Dendritic cell treated with granulocyte-macrophage colony-stimulating factor and Interleukin-4, amounts not matched to agents 40 ng/mL and 50 ng/mL, for 4 days (primary cell): ENCODE measurements at regions not wholly inside any gene's neighbourhood (a gene's known extent, or its start where the extent isn't known, plus 50 kb on each side); places are given as distances from the start of the nearest gene placed in this dataset.

Experiments
- H3K27ac Mint-ChIP-seq: one replicate; pipeline ENCODE4 v1.8.0; 2022; ENCODE audit warnings: mild to moderate bottlenecking, mixed read lengths
- H3K27me3 Mint-ChIP-seq: one replicate; pipeline ENCODE4 v1.8.0; 2022; ENCODE audit warnings: mild to moderate bottlenecking, mixed read lengths
- H3K36me3 Mint-ChIP-seq: one replicate; pipeline ENCODE4 v1.8.0; 2022; ENCODE audit warnings: low read depth, mixed read lengths
- H3K4me1 Mint-ChIP-seq: one replicate; pipeline ENCODE4 v1.8.0; 2022; ENCODE audit warnings: low read depth, mixed read lengths
- H3K4me3 Mint-ChIP-seq: one replicate; pipeline ENCODE4 v1.8.0; 2022; ENCODE audit warnings: mild to moderate bottlenecking, moderate library complexity, mixed read lengths
- H3K9me3 Mint-ChIP-seq: one replicate; pipeline ENCODE4 v1.8.0; 2022; ENCODE audit warnings: mixed read lengths
- intact Hi-C: fragments of 100-400 bp; cut with micrococcal nuclease; formaldehyde crosslinking; loops from one replicate; pipeline ENCODE4 v1.15.0; 2022

DNA sequence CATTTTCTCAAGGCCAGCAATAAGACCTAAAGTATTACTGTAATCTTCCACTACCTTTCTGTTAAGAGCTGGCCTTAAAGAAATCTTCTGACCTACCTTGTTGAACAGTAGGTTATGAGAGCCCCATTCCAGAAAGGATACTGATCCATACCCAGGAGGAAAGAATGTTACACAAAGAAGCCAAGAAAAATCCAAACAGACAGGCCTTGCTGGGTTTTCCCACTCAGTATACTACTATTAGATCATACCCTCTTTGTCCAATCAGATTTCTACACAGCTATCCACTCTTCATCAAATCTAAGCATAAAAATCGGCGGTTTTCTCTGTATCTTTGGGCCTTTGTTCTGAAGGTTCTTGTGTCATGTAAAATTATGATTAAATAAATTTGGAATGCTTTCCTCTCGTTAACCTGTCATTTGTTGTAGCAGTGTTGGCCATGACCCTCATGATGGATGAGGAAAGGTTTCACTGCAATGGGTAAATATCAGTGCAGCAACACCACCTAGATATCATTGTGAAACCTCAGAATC, 292.3 kb downstream of the ANKRD50 start:
- Mint-ChIP-seq H3K9me3 (no peaks in the 10 kb centered on the region), H3K27me3 (no peaks in the 10 kb centered on the region), H3K27ac (no peak overlapping the region), H3K4me1 (no peaks in the 10 kb centered on the region), H3K4me3 (no peak overlapping the region), H3K36me3 (no peaks in the 10 kb centered on the region)
- intact Hi-C loops = no loop called here

- Mint-ChIP-seq H3K4me3 (no peak overlapping the region), H3K4me1 (no peaks in the 10 kb centered on the region), H3K27me3 (no peaks in the 10 kb centered on the region), H3K27ac (no peak overlapping the region), H3K9me3 (no peaks in the 10 kb centered on the region), H3K36me3 (no peaks in the 10 kb centered on the region)
- intact Hi-C loops = no loop called here
Measured at GRCh38 chr4:124423160-124423559, 289.4 kb downstream of the ANKRD50 start.

GRCh38 chr4:124426279-124426678, 286.3 kb downstream of the ANKRD50 start:
- Mint-ChIP-seq H3K4me1 (no peaks in the 10 kb centered on the region), H3K27me3 (no peaks in the 10 kb centered on the region), H3K4me3 (no peak overlapping the region), H3K9me3 (no peaks in the 10 kb centered on the region), H3K36me3 (no peaks in the 10 kb centered on the region), H3K27ac (no peak overlapping the region)
- intact Hi-C loops = no loop called here

GRCh38 chr4:124427095-124427767, 285.3 kb downstream of the ANKRD50 start:
- Mint-ChIP-seq H3K4me1 (no peaks in the 10 kb centered on the region), H3K4me3 (no peak overlapping the region), H3K27me3 (no peaks in the 10 kb centered on the region), H3K27ac (no peak overlapping the region), H3K36me3 (no peaks in the 10 kb centered on the region), H3K9me3 (no peaks in the 10 kb centered on the region)
- intact Hi-C loops = no loop called here

DNA sequence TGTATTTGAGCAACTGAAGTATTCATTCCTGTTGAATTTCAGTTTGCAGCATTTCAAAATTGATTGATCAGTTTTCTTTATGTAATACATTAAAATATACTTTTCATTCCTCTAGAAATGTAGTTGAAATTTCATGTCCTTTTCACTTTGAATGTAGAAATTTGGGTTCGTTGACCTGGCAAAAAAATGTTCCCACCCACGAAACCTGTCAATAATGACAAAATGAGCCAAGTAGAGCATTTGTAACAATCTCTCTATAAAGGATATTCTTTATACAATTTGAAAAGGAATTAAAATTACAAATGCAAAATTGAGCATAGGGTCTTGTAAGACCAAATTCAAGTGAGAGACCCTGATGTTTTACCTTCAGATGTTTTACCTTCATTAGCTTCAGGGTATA, 283.9 kb downstream of the ANKRD50 start:
- Mint-ChIP-seq H3K4me3 (no peak overlapping the region), H3K27ac (no peak overlapping the region), H3K36me3 (no peaks in the 10 kb centered on the region), H3K9me3 (no peaks in the 10 kb centered on the region), H3K27me3 (no peaks in the 10 kb centered on the region), H3K4me1 (no peaks in the 10 kb centered on the region)
- intact Hi-C loops = no loop called here

- H3K36me3 Mint-ChIP-seq = no peaks in the 10 kb centered on the region
- H3K27ac Mint-ChIP-seq = no peak overlapping the region
- no peak overlapping the region for H3K4me3 Mint-ChIP-seq
- no peaks in the 10 kb centered on the region for H3K9me3 Mint-ChIP-seq
- no peaks in the 10 kb centered on the region for H3K4me1 Mint-ChIP-seq
- no peaks in the 10 kb centered on the region for H3K27me3 Mint-ChIP-seq
- intact Hi-C loops = no loop called here
Measured at GRCh38 chr4:124429746-124430250, 282.7 kb downstream of the ANKRD50 start.

GRCh38 chr4:124431653-124432192, 280.8 kb downstream of the ANKRD50 start:
- no peak overlapping the region for H3K27ac Mint-ChIP-seq
- no peaks in the 10 kb centered on the region for H3K36me3 Mint-ChIP-seq
- H3K9me3 Mint-ChIP-seq = peaks cover 8% of the 10 kb centered on the region
- intact Hi-C loops = no loop called here
- no peaks in the 10 kb centered on the region for H3K4me1 Mint-ChIP-seq
- no peak overlapping the region for H3K4me3 Mint-ChIP-seq
- H3K27me3 Mint-ChIP-seq = no peaks in the 10 kb centered on the region

- intact Hi-C loops = no loop called here
- no peaks in the 10 kb centered on the region for H3K27me3 Mint-ChIP-seq
- peaks cover 8% of the 10 kb centered on the region for H3K9me3 Mint-ChIP-seq
- H3K4me1 Mint-ChIP-seq = no peaks in the 10 kb centered on the region
- H3K27ac Mint-ChIP-seq = no peak overlapping the region
- no peaks in the 10 kb centered on the region for H3K36me3 Mint-ChIP-seq
- no peak overlapping the region for H3K4me3 Mint-ChIP-seq
Measured at GRCh38 chr4:124432500-124432899, 280.0 kb downstream of the ANKRD50 start.

GRCh38 chr4:124433044-124433443, 279.5 kb downstream of the ANKRD50 start:
- H3K36me3 Mint-ChIP-seq = no peaks in the 10 kb centered on the region
- peaks cover 8% of the 10 kb centered on the region for H3K9me3 Mint-ChIP-seq
- no peaks in the 10 kb centered on the region for H3K27me3 Mint-ChIP-seq
- H3K4me3 Mint-ChIP-seq = no peak overlapping the region
- no peak overlapping the region for H3K27ac Mint-ChIP-seq
- intact Hi-C loops = no loop called here
- no peaks in the 10 kb centered on the region for H3K4me1 Mint-ChIP-seq

DNA sequence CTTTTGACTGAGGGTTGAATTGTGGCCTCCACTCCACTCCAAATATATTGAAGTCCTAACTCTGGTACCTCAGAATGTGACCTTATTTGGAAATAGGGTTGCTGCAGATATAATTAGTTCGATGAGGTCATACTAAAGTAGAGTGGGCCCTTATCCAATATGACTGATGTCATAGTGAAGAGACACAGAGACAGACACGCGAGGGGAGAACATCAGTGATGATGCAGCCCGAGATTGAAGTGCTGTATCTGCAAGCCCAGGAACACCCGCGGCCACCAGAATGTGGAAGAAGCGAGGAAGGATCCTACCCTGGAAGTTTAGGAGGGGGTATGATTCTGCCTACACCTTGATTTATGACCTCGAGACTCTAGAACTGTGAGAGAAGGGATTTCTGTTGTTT, 279.0 kb downstream of the ANKRD50 start:
- no peak overlapping the region for H3K4me3 Mint-ChIP-seq
- peaks cover 8% of the 10 kb centered on the region for H3K9me3 Mint-ChIP-seq
- no peaks in the 10 kb centered on the region for H3K27me3 Mint-ChIP-seq
- H3K4me1 Mint-ChIP-seq = no peaks in the 10 kb centered on the region
- no peaks in the 10 kb centered on the region for H3K36me3 Mint-ChIP-seq
- intact Hi-C loops = no loop called here
- H3K27ac Mint-ChIP-seq = no peak overlapping the region

GRCh38 chr4:124435274-124435950, 277.1 kb downstream of the ANKRD50 start:
- H3K9me3 Mint-ChIP-seq = peaks cover 8% of the 10 kb centered on the region
- no peaks in the 10 kb centered on the region for H3K4me1 Mint-ChIP-seq
- H3K36me3 Mint-ChIP-seq = no peaks in the 10 kb centered on the region
- no peaks in the 10 kb centered on the region for H3K27me3 Mint-ChIP-seq
- no peak overlapping the region for H3K4me3 Mint-ChIP-seq
- intact Hi-C loops = no loop called here
- H3K27ac Mint-ChIP-seq = no peak overlapping the region

- intact Hi-C loops = no loop called here
- H3K9me3 Mint-ChIP-seq = peaks cover 10% of the 10 kb centered on the region
- no peak overlapping the region for H3K4me3 Mint-ChIP-seq
- H3K27me3 Mint-ChIP-seq = no peaks in the 10 kb centered on the region
- H3K4me1 Mint-ChIP-seq = no peaks in the 10 kb centered on the region
- H3K36me3 Mint-ChIP-seq = no peaks in the 10 kb centered on the region
- H3K27ac Mint-ChIP-seq = no peak overlapping the region
Measured at GRCh38 chr4:124437853-124438495, 274.6 kb downstream of the ANKRD50 start.

DNA sequence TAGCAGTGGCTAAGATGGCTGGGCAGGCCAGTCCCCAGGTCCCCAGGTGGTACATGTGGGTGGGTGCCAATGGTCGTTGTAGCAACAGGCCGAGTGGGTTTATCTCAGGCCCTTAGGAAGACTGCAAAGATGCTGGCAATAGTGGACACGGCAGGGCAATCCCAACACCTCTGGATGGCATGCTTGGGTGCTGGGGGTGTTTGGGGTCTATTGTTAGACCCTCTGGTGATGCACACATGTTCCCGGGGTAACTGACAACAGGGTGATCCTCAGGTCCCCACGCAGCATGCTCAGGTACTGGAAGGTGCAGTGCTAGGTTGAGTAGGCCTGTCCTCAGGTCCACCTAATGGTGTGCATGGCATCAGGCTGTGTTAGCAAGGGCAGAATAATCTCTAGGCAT, 267.5 kb downstream of the ANKRD50 start:
- Mint-ChIP-seq H3K27ac (no peak overlapping the region), H3K36me3 (no peaks in the 10 kb centered on the region), H3K4me1 (no peaks in the 10 kb centered on the region), H3K27me3 (no peaks in the 10 kb centered on the region), H3K9me3 (peaks cover 51% of the 10 kb centered on the region), H3K4me3 (no peak overlapping the region)
- intact Hi-C loops = no loop called here

- Mint-ChIP-seq H3K36me3 (no peaks in the 10 kb centered on the region), H3K27me3 (no peaks in the 10 kb centered on the region), H3K4me3 (no peak overlapping the region), H3K4me1 (no peaks in the 10 kb centered on the region), H3K9me3 (peaks cover 38% of the 10 kb centered on the region), H3K27ac (no peak overlapping the region)
- intact Hi-C loops = no loop called here
Measured at GRCh38 chr4:124449881-124450280, 262.7 kb downstream of the ANKRD50 start.
